Loucy (cell line): ENCODE measurements at regions not wholly inside any gene's neighbourhood (a gene's known extent, or its start where the extent isn't known, plus 50 kb on each side); places are given as distances from the start of the nearest gene placed in this dataset.
"Not testable (repeated sequence)": the region's sequence is repeated elsewhere in the genome, so short reads cannot be mapped to it uniquely, and the experiment has no call there.

Experiments
- EZH2phosphoT487 ChIP-seq: fragments of 200-600 bp; IDR thresholded peaks from 2 replicates; pipeline ENCODE4 v1.6.1; 2018; ENCODE audit warnings: antibody characterized with exemption, mild to moderate bottlenecking, moderate library complexity, borderline replicate concordance
- TF ChIP-seq, protein P1 (sequence below): fragments of 200-600 bp; sonication (generic); conservative IDR thresholded peaks from 2 replicates; pipeline ENCODE4 v1.5.1; 2014; ENCODE audit warnings: mild to moderate bottlenecking, antibody characterized with exemption, low read length

DNA sequence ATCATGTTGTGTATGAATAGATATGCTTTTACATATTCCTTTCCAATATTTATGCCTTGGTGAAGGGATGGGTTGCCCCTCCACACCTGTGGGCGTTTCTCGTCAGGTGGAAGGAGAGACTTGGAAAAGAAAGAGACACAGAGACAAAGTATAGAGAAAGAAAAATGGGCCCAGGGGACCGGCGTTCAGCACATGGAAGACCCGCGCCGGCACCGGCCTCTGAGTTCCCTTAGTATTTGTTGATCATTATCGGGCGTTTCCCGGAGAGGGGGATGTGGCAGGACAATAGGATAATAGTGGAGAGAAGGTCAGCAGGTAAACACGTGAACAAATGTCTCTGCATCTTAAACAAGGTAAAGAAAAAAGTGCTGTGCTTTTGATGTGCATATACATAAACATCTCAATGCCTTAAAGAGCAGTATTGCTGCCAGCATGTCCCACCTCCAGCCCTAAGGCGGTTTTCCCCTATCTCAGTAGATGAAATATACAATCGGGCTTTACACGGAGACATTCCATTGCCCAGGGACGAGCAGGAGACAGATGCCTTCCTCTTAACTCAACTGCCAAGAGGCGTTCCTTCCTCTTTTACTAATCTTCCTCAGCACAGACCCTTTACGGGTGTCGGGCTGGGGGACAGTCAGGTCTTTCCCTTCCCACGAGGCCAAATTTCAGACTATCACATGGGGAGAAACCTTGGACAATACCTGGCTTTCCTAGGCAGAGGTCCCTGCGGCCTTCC, 188.5 kb upstream of the F9 start:
- TF ChIP-seq, protein P1, sequence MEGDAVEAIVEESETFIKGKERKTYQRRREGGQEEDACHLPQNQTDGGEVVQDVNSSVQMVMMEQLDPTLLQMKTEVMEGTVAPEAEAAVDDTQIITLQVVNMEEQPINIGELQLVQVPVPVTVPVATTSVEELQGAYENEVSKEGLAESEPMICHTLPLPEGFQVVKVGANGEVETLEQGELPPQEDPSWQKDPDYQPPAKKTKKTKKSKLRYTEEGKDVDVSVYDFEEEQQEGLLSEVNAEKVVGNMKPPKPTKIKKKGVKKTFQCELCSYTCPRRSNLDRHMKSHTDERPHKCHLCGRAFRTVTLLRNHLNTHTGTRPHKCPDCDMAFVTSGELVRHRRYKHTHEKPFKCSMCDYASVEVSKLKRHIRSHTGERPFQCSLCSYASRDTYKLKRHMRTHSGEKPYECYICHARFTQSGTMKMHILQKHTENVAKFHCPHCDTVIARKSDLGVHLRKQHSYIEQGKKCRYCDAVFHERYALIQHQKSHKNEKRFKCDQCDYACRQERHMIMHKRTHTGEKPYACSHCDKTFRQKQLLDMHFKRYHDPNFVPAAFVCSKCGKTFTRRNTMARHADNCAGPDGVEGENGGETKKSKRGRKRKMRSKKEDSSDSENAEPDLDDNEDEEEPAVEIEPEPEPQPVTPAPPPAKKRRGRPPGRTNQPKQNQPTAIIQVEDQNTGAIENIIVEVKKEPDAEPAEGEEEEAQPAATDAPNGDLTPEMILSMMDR, result not testable (repeated sequence)
- not testable (repeated sequence) for TF ChIP-seq EZH2phosphoT487
